Breast epithelium (tissue), 3 donors: ENCODE measurements at regions not wholly inside any gene's neighbourhood (a gene's known extent, or its start where the extent isn't known, plus 50 kb on each side); places are given as distances from the start of the nearest gene placed in this dataset.

Source experiments
- POLR2A ChIP-seq: fragments of 450-650 bp; IDR thresholded peaks from one replicate; pipeline ENCODE4 v1.6.1; 2016; ENCODE audit warnings: antibody characterized with exemption, mild to moderate bottlenecking, moderate library complexity
- POLR2AphosphoS5 ChIP-seq, 3 donors: sonication (generic); formaldehyde crosslinking; IDR thresholded peaks; one replicate each; pipeline ENCODE4 v1.6.1; 2017; ENCODE audit warnings: antibody characterized with exemption in 3 of 3
- TF ChIP-seq, protein P1 (sequence below), 3 donors: fragments of 450-650 bp; IDR thresholded peaks; one replicate each; pipeline ENCODE4 v1.5.1; 2016 to 2017; ENCODE audit warnings: antibody characterized with exemption in 3 of 3, mild to moderate bottlenecking in 3 of 3, moderate library complexity in 3 of 3

GRCh38 chr6:101302593-101302992 lies 90.9 kb upstream of the GRIK2 start:
- TF ChIP-seq, protein P1, sequence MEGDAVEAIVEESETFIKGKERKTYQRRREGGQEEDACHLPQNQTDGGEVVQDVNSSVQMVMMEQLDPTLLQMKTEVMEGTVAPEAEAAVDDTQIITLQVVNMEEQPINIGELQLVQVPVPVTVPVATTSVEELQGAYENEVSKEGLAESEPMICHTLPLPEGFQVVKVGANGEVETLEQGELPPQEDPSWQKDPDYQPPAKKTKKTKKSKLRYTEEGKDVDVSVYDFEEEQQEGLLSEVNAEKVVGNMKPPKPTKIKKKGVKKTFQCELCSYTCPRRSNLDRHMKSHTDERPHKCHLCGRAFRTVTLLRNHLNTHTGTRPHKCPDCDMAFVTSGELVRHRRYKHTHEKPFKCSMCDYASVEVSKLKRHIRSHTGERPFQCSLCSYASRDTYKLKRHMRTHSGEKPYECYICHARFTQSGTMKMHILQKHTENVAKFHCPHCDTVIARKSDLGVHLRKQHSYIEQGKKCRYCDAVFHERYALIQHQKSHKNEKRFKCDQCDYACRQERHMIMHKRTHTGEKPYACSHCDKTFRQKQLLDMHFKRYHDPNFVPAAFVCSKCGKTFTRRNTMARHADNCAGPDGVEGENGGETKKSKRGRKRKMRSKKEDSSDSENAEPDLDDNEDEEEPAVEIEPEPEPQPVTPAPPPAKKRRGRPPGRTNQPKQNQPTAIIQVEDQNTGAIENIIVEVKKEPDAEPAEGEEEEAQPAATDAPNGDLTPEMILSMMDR (IDR thresholded peaks at IDR 0.05), result no peak
- no peak for TF ChIP-seq POLR2A
- no peak for TF ChIP-seq POLR2AphosphoS5 (IDR thresholded peaks at IDR 0.05)
